NCI-H82 treated with DMSO at 0.1 percent for 48 hours (cell line): ENCODE measurements at regions not wholly inside any gene's neighbourhood (a gene's known extent, or its start where the extent isn't known, plus 50 kb on each side); places are given as distances from the start of the nearest gene placed in this dataset.

Source experiments
- DNase-seq: peaks from one replicate; lab custom pipeline; 2025; ENCODE audit not compliant: unreplicated experiment; lab: John Stamatoyannopoulos, UW

GRCh38 chr18:59760212-59760611 lies 63.0 kb upstream of the CCBE1 start:
- no peak for DNase-seq

- DNase-seq, result no peak
These were observed 61.6 kb upstream of the CCBE1 start for GRCh38 chr18:59758837-59759236.

GRCh38 chr18:59758106-59758505 lies 60.9 kb upstream of the CCBE1 start:
- DNase-seq, result no peak

GRCh38 chr18:59752666-59753065 lies 55.4 kb upstream of the CCBE1 start:
- no peak for DNase-seq

GRCh38 chr18:59751186-59751585 lies 54.0 kb upstream of the CCBE1 start:
- DNase-seq, result no peak

- no peak for DNase-seq
These were observed 51.6 kb upstream of the CCBE1 start for GRCh38 chr18:59748628-59749360.
